ENCODE measurements at regions not wholly inside any gene's neighbourhood (a gene's known extent, or its start where the extent isn't known, plus 50 kb on each side); places are given as distances from the start of the nearest gene placed in this dataset.
A peak's percentile ranks its signal among the peaks of the same experiment; 100 is the strongest.
"Not testable (repeated sequence)": the region's sequence is repeated elsewhere in the genome, so short reads cannot be mapped to it uniquely, and the experiment has no call there.

- DNase-seq, result no peak
These were observed 577.5 kb downstream of the DIPK2A start for GRCh38 chr3:144549166-144549565.

- no peak for DNase-seq
These were observed 580.9 kb downstream of the DIPK2A start for GRCh38 chr3:144552346-144553057.

GRCh38 chr3:144553301-144553700, 581.7 kb downstream of the DIPK2A start:
- DNase-seq, result no peak

GRCh38 chr3:144554889-144555288, 583.3 kb downstream of the DIPK2A start:
- no peak for DNase-seq

GRCh38 chr3:144556392-144556791, 584.8 kb downstream of the DIPK2A start:
- DNase-seq, result peak; percentile 78

GRCh38 chr3:144557515-144557914, 585.9 kb downstream of the DIPK2A start:
- no peak for DNase-seq

GRCh38 chr3:144564011-144564410, 592.4 kb downstream of the DIPK2A start:
- DNase-seq, result no peak

GRCh38 chr3:144566320-144566719, 594.7 kb downstream of the DIPK2A start:
- DNase-seq, result no peak

GRCh38 chr3:144569651-144570050, 598.0 kb downstream of the DIPK2A start:
- no peak for DNase-seq

- no peak for DNase-seq
These were observed 612.2 kb downstream of the DIPK2A start for GRCh38 chr3:144583871-144584270.

- no peak for DNase-seq
These were observed 613.8 kb downstream of the DIPK2A start for GRCh38 chr3:144585408-144585807.

- DNase-seq, result no peak
These were observed 614.3 kb downstream of the DIPK2A start for GRCh38 chr3:144585953-144586352.

GRCh38 chr3:144586382-144586781, 614.8 kb downstream of the DIPK2A start:
- no peak for DNase-seq

GRCh38 chr3:144590854-144591253, 619.2 kb downstream of the DIPK2A start:
- no peak for DNase-seq

GRCh38 chr3:144593881-144594280, 622.3 kb downstream of the DIPK2A start:
- DNase-seq, result no peak

GRCh38 chr3:144620236-144620635, 648.6 kb downstream of the DIPK2A start:
- not testable (repeated sequence) for DNase-seq

- DNase-seq, result peak; percentile 37
These were observed 651.2 kb downstream of the DIPK2A start for GRCh38 chr3:144622845-144623244.

- DNase-seq, result no peak
These were observed 653.0 kb downstream of the DIPK2A start for GRCh38 chr3:144624656-144625055.

GRCh38 chr3:144626835-144627234, 655.2 kb downstream of the DIPK2A start:
- DNase-seq, result no peak

GRCh38 chr3:144629381-144629780, 657.8 kb downstream of the DIPK2A start:
- DNase-seq, result no peak

- no peak for DNase-seq
These were observed 665.2 kb downstream of the DIPK2A start for GRCh38 chr3:144636833-144637232.

- no peak for DNase-seq
These were observed 666.4 kb downstream of the DIPK2A start for GRCh38 chr3:144638009-144638408.

GRCh38 chr3:144643771-144644198, 672.2 kb downstream of the DIPK2A start:
- no peak for DNase-seq

GRCh38 chr3:144645300-144645699, 673.7 kb downstream of the DIPK2A start:
- DNase-seq, result no peak

- DNase-seq, result no peak
These were observed 678.8 kb downstream of the DIPK2A start for GRCh38 chr3:144650380-144650779.

Measured in SIG-M5 (cell line).